Endothelial cell (in vitro differentiated cells): ENCODE measurements at regions not wholly inside any gene's neighbourhood (a gene's known extent, or its start where the extent isn't known, plus 50 kb on each side); places are given as distances from the start of the nearest gene placed in this dataset.

Source experiments
- DNase-seq: peaks from one replicate; pipeline ENCODE4 v3.0.0; 2021; ENCODE audit warnings: low spot score
- H3K27ac Mint-ChIP-seq: one replicate; pipeline ENCODE4 v1.8.0; 2021; ENCODE audit warnings: mixed read lengths, inconsistent platforms; ENCODE audit not compliant: unreplicated experiment
- H3K27me3 Mint-ChIP-seq: one replicate; pipeline ENCODE4 v1.8.0; 2021; ENCODE audit warnings: mild to moderate bottlenecking, moderate library complexity, mixed read lengths, inconsistent platforms; ENCODE audit not compliant: unreplicated experiment
- H3K36me3 Mint-ChIP-seq: one replicate; pipeline ENCODE4 v1.8.0; 2021; ENCODE audit warnings: mild to moderate bottlenecking, low read depth, mixed read lengths, inconsistent platforms; ENCODE audit not compliant: unreplicated experiment
- H3K4me1 Mint-ChIP-seq: one replicate; pipeline ENCODE4 v1.8.0; 2021; ENCODE audit warnings: mild to moderate bottlenecking, mixed read lengths, inconsistent platforms; ENCODE audit not compliant: unreplicated experiment
- H3K4me3 Mint-ChIP-seq: one replicate; pipeline ENCODE4 v1.8.0; 2021; ENCODE audit warnings: mild to moderate bottlenecking, mixed read lengths, inconsistent platforms; ENCODE audit not compliant: unreplicated experiment
- H3K9me3 Mint-ChIP-seq: one replicate; pipeline ENCODE4 v1.8.0; 2021; ENCODE audit warnings: mixed read lengths, inconsistent platforms; ENCODE audit not compliant: unreplicated experiment
- TF ChIP-seq, protein P1 (sequence below): fragments of 200-600 bp; sonication (generic); IDR thresholded peaks from one replicate; pipeline ENCODE4 v1.5.0; 2021; ENCODE audit warnings: antibody characterized with exemption; ENCODE audit not compliant: unreplicated experiment

DNA sequence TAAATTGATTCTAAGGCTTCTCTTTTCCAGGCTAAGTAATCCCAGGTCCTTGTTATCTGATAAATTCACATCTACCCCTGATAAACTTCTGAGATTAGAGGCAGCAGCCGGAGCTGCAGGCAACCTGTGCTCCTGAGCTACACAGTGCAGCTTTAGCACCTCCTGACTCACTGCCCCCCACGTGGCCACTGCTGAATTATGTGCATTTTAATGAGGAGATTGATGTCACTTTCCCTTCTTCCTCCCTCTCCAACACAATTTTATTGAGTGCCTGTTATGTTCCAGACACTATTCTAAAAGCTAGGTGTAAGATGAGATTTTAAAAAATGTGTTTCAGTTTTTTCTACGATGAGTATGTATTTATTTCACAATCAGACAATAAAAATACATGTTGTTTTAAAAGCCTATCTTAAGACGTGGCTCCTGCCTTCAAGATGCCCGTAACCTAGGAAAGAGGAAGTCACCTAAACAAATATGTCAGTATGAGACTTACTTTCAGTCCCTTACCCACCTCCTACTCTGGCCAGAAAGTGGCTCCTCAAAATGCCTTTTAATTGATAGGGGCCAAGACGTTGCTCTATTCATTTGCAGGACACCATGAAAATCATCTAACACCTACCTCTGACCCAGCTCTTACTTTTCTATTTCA is 161.5 kb upstream of the PFN2 start:
- Mint-ChIP-seq H3K9me3 (no peaks in the 10 kb centered on the region), H3K27me3 (peaks cover 2% of the 10 kb centered on the region), H3K27ac (no peak overlapping the region), H3K36me3 (no peaks in the 10 kb centered on the region), H3K4me1 (no peaks in the 10 kb centered on the region), H3K4me3 (no peak overlapping the region)
- no peak for DNase-seq
- TF ChIP-seq, protein P1, sequence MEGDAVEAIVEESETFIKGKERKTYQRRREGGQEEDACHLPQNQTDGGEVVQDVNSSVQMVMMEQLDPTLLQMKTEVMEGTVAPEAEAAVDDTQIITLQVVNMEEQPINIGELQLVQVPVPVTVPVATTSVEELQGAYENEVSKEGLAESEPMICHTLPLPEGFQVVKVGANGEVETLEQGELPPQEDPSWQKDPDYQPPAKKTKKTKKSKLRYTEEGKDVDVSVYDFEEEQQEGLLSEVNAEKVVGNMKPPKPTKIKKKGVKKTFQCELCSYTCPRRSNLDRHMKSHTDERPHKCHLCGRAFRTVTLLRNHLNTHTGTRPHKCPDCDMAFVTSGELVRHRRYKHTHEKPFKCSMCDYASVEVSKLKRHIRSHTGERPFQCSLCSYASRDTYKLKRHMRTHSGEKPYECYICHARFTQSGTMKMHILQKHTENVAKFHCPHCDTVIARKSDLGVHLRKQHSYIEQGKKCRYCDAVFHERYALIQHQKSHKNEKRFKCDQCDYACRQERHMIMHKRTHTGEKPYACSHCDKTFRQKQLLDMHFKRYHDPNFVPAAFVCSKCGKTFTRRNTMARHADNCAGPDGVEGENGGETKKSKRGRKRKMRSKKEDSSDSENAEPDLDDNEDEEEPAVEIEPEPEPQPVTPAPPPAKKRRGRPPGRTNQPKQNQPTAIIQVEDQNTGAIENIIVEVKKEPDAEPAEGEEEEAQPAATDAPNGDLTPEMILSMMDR, result no peak

DNA sequence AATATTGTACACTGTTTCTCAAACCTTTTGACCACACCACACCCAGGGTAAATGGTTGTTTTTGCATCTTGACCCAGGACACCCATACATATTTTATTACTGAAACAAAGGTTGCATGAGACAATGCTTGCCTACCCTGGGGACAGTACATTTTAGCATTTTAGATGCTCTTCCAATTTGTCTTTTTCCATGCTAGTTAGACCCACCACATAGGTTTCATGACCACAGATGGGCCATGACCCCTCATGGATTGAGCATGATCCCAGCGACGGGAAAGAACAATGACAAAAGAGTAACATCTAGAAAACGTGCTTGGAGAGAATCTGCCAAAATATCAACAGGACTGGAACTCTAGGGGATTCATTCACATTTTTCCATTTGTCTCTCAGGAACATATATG is 161.0 kb upstream of the PFN2 start:
- Mint-ChIP-seq H3K9me3 (no peaks in the 10 kb centered on the region), H3K36me3 (no peaks in the 10 kb centered on the region), H3K4me3 (no peak overlapping the region), H3K4me1 (no peaks in the 10 kb centered on the region), H3K27ac (no peak overlapping the region), H3K27me3 (peaks cover 2% of the 10 kb centered on the region)
- TF ChIP-seq, protein P1, result no peak
- DNase-seq, result no peak

DNA sequence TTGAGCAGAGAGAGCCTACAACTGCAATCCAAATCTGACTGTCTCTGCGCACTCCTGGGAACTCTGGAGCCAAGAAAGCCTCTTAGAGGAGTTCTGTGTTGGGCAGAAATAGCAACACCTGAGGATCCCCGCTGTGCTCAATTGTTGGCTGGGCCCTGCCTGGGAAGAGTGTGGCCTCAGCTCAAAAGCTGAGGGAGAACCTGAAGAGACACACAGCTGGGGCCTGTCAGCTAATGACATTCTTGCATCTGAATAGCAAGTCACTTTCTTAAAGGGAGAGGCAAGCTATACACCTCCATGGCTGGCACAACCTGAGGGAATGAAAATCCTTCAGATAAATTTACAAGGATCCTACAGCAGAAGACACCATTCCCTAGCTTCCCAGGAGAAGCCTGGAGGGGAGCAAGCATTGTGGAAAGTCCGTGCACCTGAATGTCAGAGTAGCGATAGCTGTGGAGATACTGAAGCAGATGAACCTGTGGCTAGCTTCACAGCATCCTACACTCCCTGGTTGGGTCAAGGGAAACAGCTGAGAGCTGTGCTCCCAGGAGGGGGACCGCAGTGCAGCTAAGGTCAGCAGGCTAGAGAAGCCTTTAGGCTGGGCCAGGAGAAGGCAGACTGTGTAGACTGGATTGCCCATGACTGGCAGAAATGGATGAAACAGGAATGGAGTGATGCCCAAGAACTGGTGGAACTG is 159.9 kb upstream of the PFN2 start:
- no peak overlapping the region for H3K4me3 Mint-ChIP-seq

DNA sequence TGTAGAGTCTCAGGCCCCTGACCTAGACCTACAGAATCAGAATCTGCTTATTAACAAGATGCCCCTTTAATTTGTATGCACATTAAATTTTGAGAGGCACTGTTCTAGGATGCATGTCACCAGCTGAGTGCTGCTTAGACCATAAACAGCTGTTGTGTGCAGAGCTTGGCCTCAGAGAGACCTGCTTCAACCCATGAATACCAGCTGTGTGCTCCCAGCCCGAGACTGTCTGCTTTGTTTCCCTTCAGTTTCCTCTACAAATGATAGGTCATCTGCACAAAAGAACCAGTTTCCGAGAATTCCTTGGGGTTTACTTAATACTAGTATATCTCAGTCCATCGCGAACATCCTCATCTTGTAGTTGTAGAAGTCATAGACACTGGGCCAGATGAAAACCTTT is 158.5 kb upstream of the PFN2 start:
- TF ChIP-seq, protein P1, result no peak
- Mint-ChIP-seq H3K27me3 (peaks cover 2% of the 10 kb centered on the region), H3K9me3 (no peaks in the 10 kb centered on the region), H3K27ac (no peak overlapping the region), H3K36me3 (no peaks in the 10 kb centered on the region), H3K4me3 (no peak overlapping the region), H3K4me1 (no peaks in the 10 kb centered on the region)
- no peak for DNase-seq

More for the DNA sequence above, 159.9 kb upstream of the PFN2 start:
- no peak for DNase-seq
- H3K4me1 Mint-ChIP-seq, result no peaks in the 10 kb centered on the region
- no peak overlapping the region for H3K27ac Mint-ChIP-seq
- H3K36me3 Mint-ChIP-seq, result no peaks in the 10 kb centered on the region
- TF ChIP-seq, protein P1, result no peak
- H3K9me3 Mint-ChIP-seq, result no peaks in the 10 kb centered on the region
- peaks cover 2% of the 10 kb centered on the region for H3K27me3 Mint-ChIP-seq

DNA sequence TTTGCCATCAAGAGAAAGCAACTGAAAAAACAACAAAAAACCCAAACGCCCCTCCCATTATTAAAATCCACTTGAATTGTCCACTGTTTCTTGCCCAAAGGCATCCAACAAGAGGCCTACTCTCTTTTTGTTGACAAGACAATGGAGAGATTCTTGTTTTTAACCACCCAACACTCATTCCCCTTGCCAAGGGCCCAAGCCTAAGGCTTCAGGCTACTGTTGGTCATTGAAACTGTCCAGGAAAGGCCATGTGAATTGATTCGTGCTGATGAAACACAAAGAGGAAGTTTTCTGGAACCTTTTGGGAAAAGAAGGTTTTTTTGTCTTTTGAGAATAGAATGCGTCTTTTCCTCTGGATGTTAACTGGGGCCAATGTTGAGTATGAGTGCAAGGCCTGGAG is 157.4 kb upstream of the PFN2 start:
- Mint-ChIP-seq H3K27ac (no peak overlapping the region), H3K4me3 (no peak overlapping the region), H3K27me3 (no peaks in the 10 kb centered on the region), H3K9me3 (no peaks in the 10 kb centered on the region), H3K4me1 (no peaks in the 10 kb centered on the region), H3K36me3 (no peaks in the 10 kb centered on the region)
- DNase-seq, result no peak
- TF ChIP-seq, protein P1, result no peak
